RWPE1 (cell line): ENCODE measurements at regions not wholly inside any gene's neighbourhood (a gene's known extent, or its start where the extent isn't known, plus 50 kb on each side); places are given as distances from the start of the nearest gene placed in this dataset.

Source experiments
- CTCF ChIA-PET: fragments of 350-600 bp; sonication (Branson Sonifier 250); formaldehyde crosslinking; extraction: SDS; loops from one replicate; lab custom pipeline; 2021; lab: Yijun Ruan, JAX
- POLR2A ChIA-PET: fragments of 400-600 bp; formaldehyde crosslinking; extraction: SDS; loops from one replicate; lab custom pipeline; 2020; ENCODE audit warnings: antibody characterized with exemption; ENCODE audit not compliant: low non-redundant PET; lab: Yijun Ruan, JAX
- DNase-seq: peaks from one replicate; pipeline ENCODE4 v3.0.0; 2012; ENCODE audit warnings: low spot score
- H3K27ac ChIP-seq: fragments of 450-650 bp; 2 replicates; pipeline ENCODE4 v1.5.1; 2017
- TF ChIP-seq, protein P1 (sequence below): fragments of 450-650 bp; conservative IDR thresholded peaks from 2 replicates; pipeline ENCODE4 v1.5.1; 2017; ENCODE audit warnings: low read depth, mild to moderate bottlenecking

DNA sequence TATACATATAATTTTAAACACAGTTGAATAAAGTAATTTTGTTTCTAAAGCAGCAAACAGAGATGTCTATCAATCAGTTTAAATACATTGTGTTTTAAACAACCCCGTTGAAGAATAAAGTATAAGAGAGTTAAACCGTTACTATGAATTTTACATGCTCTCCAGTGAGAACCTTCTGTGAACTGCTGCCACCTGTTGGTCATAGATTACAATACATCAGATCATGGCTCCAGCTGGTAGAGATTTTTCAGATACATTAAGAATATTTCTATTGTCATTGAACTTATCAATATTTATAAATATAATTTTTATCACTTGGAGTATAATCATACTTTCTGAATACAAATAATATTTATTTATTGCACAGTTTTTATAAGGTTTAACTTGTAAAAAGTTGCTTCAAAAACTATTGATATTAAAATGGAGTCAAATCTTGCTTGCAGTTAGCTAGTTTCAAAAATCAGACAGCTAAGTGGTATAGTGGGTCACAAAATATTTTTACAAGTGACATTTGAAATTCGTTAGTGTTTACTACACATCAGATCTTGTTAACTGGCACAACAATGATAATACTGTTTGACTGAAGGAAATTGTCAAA is 561.2 kb upstream of the PHF14 start:
- CTCF ChIA-PET: interaction anchor here (0.6 to 1.1 kb wide), 5 partner anchors 8 to 729 kb away, joined by 3 to 9 read pairs (median 3); no protein-coding TSS in a partner anchor
- DNase-seq: peak; percentile 31
- TF ChIP-seq, protein P1, sequence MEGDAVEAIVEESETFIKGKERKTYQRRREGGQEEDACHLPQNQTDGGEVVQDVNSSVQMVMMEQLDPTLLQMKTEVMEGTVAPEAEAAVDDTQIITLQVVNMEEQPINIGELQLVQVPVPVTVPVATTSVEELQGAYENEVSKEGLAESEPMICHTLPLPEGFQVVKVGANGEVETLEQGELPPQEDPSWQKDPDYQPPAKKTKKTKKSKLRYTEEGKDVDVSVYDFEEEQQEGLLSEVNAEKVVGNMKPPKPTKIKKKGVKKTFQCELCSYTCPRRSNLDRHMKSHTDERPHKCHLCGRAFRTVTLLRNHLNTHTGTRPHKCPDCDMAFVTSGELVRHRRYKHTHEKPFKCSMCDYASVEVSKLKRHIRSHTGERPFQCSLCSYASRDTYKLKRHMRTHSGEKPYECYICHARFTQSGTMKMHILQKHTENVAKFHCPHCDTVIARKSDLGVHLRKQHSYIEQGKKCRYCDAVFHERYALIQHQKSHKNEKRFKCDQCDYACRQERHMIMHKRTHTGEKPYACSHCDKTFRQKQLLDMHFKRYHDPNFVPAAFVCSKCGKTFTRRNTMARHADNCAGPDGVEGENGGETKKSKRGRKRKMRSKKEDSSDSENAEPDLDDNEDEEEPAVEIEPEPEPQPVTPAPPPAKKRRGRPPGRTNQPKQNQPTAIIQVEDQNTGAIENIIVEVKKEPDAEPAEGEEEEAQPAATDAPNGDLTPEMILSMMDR: peak; percentile 82
- no peak overlapping the region for H3K27ac ChIP-seq
- POLR2A ChIA-PET: no interaction called here

DNA sequence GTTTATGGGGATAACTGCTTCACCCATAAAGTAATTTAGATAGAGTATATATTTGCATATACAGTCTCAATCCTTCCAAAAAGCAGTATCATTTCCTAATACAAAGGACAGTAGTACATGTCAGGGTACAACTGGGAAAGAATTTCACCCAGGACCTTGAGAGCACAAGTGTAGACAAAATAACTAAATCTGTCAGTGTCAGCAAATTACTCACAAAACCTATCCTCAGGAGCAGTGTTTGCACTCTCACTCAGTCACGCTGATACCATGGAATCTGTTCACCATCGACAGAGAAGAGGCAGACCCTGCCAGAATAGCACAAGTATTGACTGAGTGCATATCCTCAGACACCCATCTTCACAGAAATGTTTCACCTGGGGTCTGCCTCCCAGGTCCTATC is 554.7 kb upstream of the PHF14 start:
- H3K27ac ChIP-seq: no peak overlapping the region
- CTCF ChIA-PET: no interaction called here
- POLR2A ChIA-PET: no interaction called here
- DNase-seq: no peak
- TF ChIP-seq, protein P1: no peak

DNA sequence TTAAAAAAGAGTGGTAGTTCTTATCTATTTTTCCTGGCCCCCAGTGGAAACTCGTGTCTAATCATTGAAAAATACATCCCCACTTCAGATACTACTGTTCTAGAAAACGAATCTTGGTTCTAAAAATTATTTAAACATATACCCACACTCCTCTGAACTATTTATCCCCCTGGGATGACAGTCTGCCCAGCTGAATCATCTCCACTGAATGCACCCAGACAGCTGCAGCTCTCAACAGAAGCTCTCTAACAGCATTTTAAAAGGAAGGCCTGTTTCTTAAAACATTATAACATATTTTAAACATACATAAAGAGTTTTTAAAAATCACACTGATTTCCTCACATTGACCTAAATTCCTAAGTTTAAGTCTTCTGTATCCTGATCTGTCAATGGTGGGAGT is 544.6 kb upstream of the PHF14 start:
- DNase-seq: no peak
- POLR2A ChIA-PET: no interaction called here
- no peak overlapping the region for H3K27ac ChIP-seq
- CTCF ChIA-PET: no interaction called here
- TF ChIP-seq, protein P1: no peak

DNA sequence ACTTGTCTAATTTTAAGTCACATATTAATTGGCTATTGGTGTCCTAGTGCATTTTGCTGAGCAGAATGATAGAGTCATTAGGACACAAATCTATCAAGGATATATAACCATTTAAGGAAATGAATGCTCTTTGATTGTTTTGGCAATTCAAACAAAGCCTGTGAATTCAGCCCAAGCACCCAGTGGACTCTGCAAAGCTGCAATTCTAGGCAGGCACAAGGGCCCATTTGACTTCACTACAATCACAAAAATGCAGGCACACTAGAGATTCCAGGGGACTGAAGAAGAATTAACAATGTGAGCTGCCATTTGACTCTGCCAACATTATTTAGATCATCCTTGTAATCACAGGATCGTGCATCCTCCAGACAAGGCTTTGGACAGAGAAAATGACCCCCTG is 544.2 kb upstream of the PHF14 start:
- TF ChIP-seq, protein P1: no peak
- no peak for DNase-seq
- no peak overlapping the region for H3K27ac ChIP-seq
- ChIA-PET CTCF (no interaction called here), POLR2A (no interaction called here)

DNA sequence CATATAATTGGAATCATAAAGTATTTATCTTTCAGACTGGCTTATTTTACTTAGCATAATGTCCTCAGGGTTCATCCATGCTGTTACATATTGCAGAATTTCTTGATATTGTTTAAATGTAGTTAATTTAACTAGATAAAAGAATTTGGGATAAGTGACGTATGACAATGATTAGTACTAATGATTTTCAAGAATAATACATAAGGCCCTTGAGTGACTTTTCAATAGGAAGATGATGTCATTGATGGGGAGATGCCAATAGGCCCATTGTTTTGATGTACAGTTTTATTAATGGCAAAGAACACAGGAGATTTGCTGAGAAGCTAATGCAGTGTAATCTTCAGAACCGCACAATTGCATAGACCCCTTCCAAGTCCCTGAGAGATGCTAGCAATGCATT is 537.4 kb upstream of the PHF14 start:
- no peak overlapping the region for H3K27ac ChIP-seq
- TF ChIP-seq, protein P1: no peak
- ChIA-PET CTCF (no interaction called here), POLR2A (no interaction called here)
- DNase-seq: no peak

DNA sequence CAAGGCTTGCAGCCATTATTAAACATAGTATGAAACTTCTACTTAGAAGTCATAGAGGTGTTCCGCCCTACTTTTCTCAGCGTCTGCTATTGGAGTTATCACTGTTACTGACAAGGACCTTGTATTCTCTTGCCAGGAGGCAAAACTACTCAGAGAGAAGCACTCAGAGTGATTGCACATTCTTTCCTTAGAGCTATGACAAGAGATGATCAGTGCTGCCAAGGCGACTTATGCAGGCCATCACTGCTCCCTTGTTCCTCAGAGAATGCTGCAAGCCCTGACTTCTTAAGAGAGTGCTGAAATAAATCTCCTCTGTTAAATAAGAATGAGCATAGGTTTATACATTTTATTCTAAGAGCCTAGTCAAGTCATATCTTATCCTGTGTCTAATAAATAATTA is 534.6 kb upstream of the PHF14 start:
- no peak overlapping the region for H3K27ac ChIP-seq
- no peak for DNase-seq
- ChIA-PET CTCF (no interaction called here), POLR2A (no interaction called here)
- TF ChIP-seq, protein P1: no peak
